HFF-Myc (cell line): ENCODE measurements at regions not wholly inside any gene's neighbourhood (a gene's known extent, or its start where the extent isn't known, plus 50 kb on each side); places are given as distances from the start of the nearest gene placed in this dataset.

Source experiments
- DNase-seq: peaks from one replicate; pipeline ENCODE4 v3.0.0-alpha.2; 2011; ENCODE audit warnings: low read depth; ENCODE audit errors: extremely low read depth
- H3K4me3 ChIP-seq: replicated peaks from 2 replicates; pipeline ENCODE4 v1.5.1; 2011; ENCODE audit warnings: low read depth, mild to moderate bottlenecking, control low read depth, low read length
- CTCF ChIP-seq: IDR thresholded peaks from 2 replicates; pipeline ENCODE4 v1.5.1; 2012; ENCODE audit warnings: mild to moderate bottlenecking, low read depth, low read length, control low read depth; ENCODE audit errors: missing control alignments

- no peak for DNase-seq
- H3K4me3 ChIP-seq, result no peak overlapping the region
- TF ChIP-seq CTCF, result no peak
These were observed 79.2 kb upstream of the UGT8 start for GRCh38 chr4:114519368-114519767.

- TF ChIP-seq CTCF, result no peak
- DNase-seq, result no peak
- no peak overlapping the region for H3K4me3 ChIP-seq
These were observed 71.4 kb upstream of the UGT8 start for GRCh38 chr4:114527170-114527569.

- TF ChIP-seq CTCF, result no peak
- H3K4me3 ChIP-seq, result no peak overlapping the region
- DNase-seq, result no peak
These were observed 71.0 kb upstream of the UGT8 start for GRCh38 chr4:114527637-114528036.

GRCh38 chr4:114535725-114536124 is 62.9 kb upstream of the UGT8 start:
- no peak for DNase-seq
- H3K4me3 ChIP-seq, result no peak overlapping the region
- TF ChIP-seq CTCF, result no peak

- TF ChIP-seq CTCF, result no peak
- H3K4me3 ChIP-seq, result no peak overlapping the region
- DNase-seq, result no peak
These were observed 61.3 kb upstream of the UGT8 start for GRCh38 chr4:114537352-114537751.

- TF ChIP-seq CTCF, result no peak
- no peak for DNase-seq
- no peak overlapping the region for H3K4me3 ChIP-seq
These were observed 60.5 kb upstream of the UGT8 start for GRCh38 chr4:114538012-114538617.

- DNase-seq, result no peak
- H3K4me3 ChIP-seq, result no peak overlapping the region
- no peak for TF ChIP-seq CTCF
These were observed 58.6 kb upstream of the UGT8 start for GRCh38 chr4:114539985-114540384.
